ENCODE measurements at regions not wholly inside any gene's neighbourhood (a gene's known extent, or its start where the extent isn't known, plus 50 kb on each side); places are given as distances from the start of the nearest gene placed in this dataset.

DNA sequence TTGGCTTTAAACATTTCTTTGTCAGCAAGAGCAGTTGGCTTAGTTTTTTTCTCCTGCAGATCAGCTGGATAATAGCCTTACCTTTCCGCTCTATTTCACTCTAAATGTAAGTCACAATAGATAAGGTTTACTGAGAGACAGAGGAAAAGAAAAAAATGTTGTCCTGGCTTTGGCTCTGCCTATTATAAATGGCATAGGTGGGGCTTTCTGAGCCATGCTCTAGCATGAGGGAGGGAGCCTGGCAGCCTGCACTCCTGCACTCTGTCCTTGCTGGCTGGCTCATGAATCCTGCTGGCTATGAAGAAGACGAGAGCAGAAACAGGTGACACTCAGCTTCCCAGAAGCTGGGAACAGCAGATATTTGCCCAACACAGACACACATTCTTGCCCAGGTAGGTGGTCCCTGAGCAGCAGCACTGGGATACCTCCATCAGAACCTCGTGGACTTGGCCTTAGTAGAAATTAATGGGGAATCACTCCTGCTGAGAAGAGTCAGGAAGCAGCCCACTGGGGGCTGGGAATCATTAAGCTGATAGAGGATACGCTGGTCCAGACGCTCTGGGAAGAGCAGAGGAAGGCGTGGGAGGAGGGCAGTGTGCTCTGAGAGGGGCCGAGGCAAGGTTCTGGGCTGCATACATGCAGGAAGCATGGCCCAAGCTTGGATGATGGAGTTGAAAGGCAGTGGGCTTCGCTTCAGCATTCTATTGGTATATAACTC, 514.4 kb upstream of the HS6ST1 start:
- DNase-seq (ENCODE audit: low read depth) = no peak

DNA sequence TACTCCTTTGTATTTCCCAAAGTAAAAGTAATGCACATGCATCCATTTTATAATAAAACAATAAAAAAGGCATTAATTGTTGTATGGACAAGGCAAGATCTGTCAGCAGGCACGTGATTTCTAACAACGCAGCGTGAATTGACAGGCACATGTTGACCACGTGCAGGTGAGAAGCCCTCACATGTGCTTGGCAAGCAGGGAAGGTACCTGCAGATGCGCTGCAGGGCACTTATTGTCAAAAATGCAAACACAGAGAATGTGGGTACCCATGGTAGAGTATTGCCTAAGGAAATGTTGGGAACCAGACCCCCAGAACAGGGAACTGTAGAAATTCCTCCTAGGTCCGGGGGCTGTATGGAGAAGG, 515.0 kb upstream of the HS6ST1 start:
- DNase-seq (ENCODE audit: low read depth) = no peak

DNA sequence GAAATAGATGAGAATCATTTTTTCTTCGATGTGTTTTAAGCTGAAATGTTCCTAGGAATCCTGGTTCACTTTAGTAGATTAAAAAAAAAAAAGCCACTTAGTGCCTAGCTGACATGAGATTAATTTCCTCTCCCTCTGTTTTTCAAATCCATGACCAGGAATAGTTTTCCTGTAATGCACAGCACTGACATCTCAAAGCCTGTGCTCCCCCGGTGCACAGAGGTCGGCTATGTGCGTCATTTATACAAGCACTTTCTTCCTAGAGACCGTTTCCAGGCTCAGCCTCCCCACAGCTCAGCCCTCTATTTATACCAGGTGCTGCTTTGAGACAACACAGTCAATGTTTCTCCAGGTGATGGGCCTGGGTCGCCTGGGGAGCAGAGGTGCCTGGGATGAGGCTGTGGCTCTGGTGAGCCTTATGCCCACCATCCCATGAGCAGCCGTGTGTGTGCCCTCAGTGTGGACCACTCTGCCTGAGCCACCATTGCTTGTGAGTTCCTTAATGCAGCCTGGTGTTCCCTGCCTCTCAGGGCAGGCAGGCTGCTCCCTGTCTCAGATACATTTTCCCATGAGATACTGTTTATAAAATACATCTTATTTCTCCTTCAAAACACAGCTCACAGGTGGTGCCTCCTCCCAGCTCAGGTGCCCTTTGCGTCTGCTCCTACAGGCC, 515.7 kb upstream of the HS6ST1 start:
- no peak for DNase-seq (ENCODE audit: low read depth)

- no peak for DNase-seq (ENCODE audit: low read depth)
Observed at GRCh38 chr2:128834880-128835252, 516.2 kb upstream of the HS6ST1 start.

- DNase-seq (ENCODE audit: low read depth) = no peak
Observed at GRCh38 chr2:128835342-128835855, 516.7 kb upstream of the HS6ST1 start.

DNA sequence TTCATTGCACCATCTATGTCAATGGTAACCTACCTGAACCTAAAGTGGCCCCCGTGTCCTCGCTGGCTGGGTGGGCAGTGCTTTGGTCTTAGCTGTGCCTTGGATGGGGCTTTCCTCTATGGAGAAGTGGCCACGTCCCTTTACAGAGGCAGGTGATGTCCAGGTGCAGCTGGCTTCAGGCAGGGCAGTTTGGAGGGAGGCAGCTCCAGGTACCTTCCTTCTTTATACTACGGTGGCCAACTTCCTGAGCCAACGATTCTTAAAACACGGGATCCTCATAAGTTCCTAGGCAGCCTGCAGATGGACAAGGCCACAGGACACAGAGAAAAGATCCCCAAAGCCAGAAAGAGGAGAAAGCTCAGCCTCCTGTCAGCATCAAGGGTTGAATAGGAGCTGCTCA, 517.3 kb upstream of the HS6ST1 start:
- no peak for DNase-seq (ENCODE audit: low read depth)

- no peak for DNase-seq (ENCODE audit: low read depth)
Observed at GRCh38 chr2:128836559-128837100, 518.0 kb upstream of the HS6ST1 start.

DNA sequence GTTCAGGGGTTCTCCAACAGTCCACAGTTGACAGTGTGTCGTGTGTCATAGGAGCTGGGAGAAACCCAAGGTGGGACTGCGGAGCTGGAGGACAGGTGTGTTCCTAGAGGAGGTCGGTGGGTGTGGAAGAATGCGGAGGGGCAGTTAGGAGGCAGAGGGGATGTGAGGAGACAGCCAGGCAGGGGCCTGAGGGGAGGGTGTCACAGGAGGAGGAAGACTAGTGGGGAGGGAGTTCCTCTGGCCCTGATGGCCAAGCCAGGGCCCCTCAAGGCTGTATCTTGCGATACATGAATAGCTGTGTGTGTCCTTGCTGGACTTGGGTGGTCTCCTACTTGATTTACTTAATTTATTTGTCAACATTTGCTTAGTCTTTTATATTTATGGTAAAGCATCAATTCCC, 519.6 kb upstream of the HS6ST1 start:
- DNase-seq (ENCODE audit: low read depth) = no peak

- no peak for DNase-seq (ENCODE audit: low read depth)
Observed at GRCh38 chr2:128841803-128842202, 523.1 kb upstream of the HS6ST1 start.

GRCh38 chr2:128867311-128867710, 548.6 kb upstream of the HS6ST1 start:
- no peak for DNase-seq (ENCODE audit: low read depth)

DNA sequence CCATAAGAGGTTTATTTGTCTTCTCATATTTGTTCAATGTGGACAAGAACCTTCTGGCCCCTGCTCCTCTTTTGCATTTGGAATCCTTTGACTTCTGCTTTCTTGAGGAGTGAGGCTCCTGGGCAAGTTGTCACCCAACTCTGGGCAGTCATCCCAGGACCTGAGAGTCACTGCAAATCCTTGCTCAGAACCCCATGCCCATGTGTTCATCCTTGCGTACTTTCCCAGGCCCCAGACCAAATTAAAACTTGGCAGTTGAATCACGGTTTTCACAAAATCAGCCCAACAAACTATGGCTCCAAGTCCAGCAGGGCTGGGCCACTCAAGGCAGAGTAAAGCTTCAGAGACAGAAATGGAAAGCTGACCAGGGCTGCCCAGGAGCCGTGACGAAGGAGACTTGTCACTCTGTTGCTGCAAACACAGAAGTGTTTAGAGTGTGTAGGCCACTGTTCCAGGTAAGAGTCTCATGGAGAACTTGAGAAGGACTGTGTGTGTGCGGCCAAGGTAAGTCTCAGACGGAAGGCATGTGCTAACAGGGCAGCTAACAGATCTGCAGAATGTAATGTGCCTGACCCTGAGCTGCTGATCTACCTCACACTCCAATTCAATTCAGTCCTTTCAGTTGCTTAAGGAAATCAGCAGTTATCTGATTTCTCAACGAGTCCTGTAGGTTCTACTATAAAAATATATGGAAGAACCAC, 549.4 kb upstream of the HS6ST1 start:
- no peak for DNase-seq (ENCODE audit: low read depth)

- no peak for DNase-seq (ENCODE audit: low read depth)
Observed at GRCh38 chr2:128868686-128869551, 550.3 kb upstream of the HS6ST1 start.

- no peak for DNase-seq (ENCODE audit: low read depth)
Observed at GRCh38 chr2:128874608-128875007, 555.9 kb upstream of the HS6ST1 start.

DNA sequence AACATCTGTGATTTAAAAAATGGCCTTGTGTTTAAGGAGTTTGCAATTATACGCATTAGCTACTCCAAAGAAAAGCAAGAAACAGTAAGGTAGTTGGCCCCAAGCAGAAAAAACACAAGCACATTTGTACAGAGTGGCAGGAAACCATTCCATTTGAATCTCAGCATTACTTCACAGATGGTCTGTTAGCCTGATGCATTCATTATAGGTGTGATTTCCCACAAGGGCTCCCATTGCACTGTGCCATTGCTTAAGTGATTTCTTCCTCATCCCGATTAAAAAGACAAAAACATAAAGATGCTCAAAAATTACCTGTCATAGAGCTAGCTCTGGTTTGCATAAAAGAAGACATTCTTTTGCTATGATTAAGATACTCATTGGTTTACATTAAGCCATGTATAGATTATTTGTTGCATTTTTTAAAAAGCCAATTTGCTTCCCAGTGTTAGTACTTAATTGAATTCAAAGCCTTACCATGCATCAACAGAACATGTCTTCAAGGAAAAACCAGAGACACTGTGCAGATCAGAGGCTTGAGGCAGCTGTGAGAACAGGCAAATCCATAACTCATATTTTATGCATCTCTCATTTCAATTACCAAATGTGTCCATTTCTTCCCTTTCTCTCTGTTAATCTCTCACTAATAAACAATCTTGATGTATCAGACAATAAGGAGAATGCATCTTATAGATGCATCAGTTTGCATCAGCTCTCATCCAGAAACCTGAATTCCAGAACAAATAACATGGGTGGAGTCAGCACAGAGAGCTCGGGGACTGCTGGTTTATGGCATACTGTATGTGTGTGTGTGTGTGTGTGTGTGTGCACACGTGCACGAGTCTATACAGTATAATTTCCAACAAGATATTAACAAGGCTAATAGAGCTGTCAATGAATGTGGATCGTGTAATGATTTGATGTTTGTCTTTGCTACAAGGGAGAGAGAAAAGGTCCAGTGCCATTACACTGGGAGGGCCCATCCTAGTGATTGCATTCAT, 558.6 kb upstream of the HS6ST1 start:
- DNase-seq (ENCODE audit: low read depth) = no peak

GRCh38 chr2:128879161-128879560, 560.5 kb upstream of the HS6ST1 start:
- DNase-seq (ENCODE audit: low read depth) = no peak

GRCh38 chr2:128894896-128895295, 576.2 kb upstream of the HS6ST1 start:
- no peak for DNase-seq (ENCODE audit: low read depth)

GRCh38 chr2:128901572-128902391, 583.1 kb upstream of the HS6ST1 start:
- DNase-seq (ENCODE audit: low read depth) = no peak

DNA sequence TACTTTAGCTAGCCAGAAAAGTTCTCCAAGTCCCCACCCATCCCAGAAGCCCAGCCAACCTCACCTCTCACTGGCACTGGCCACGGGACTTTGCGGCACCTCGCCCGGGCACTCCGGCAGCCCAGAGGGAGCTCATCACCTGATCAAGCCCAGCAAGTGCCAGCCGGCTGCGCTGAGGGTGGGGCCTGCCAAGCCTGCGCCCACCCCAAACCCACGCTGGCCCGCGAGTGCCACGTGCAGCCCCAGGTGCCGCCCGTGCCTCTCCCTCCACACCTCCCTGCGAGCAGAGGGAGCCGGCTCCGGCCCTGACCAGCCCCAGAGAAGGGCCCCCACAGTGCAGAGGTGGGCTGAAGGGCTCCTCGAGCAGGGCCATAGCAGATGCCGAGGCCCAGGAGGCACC, 585.0 kb upstream of the HS6ST1 start:
- no peak for DNase-seq (ENCODE audit: low read depth)

DNA sequence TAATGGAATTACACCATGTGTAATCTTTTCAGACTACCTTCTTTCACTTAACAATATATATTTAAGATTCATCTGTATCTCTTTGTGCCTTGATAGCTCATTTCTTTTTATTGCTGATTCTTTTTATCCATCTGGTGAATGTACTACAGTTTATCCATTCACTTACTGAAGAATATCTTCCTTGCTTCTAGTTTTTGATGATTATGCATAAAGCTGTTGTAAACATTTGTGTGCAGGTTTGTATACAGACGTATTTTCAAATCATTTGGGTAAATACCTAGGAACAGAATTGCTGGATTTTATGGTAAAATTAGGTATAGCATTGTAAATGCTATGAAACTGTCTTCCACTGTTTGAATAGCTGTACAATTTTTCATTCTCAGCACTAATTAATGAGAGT, 592.6 kb upstream of the HS6ST1 start:
- DNase-seq (ENCODE audit: low read depth) = no peak
